ENCODE measurements at regions not wholly inside any gene's neighbourhood (a gene's known extent, or its start where the extent isn't known, plus 50 kb on each side); places are given as distances from the start of the nearest gene placed in this dataset.

GRCh38 chr13:111051041-111051725 lies 63.9 kb upstream of the ARHGEF7 start:
- DNase-seq (ENCODE audit: extremely low read depth, low read depth), result no peak
- TF ChIP-seq CTCF (IDR thresholded peaks at IDR 0.05; ENCODE audit: low read depth, low read length), result no peak

- TF ChIP-seq CTCF (IDR thresholded peaks at IDR 0.05; ENCODE audit: low read depth, low read length), result no peak
- DNase-seq (ENCODE audit: extremely low read depth, low read depth), result no peak
Measured at GRCh38 chr13:111050539-111050879, 64.6 kb upstream of the ARHGEF7 start.

GRCh38 chr13:111049791-111050538 lies 65.1 kb upstream of the ARHGEF7 start:
- no peak for DNase-seq (ENCODE audit: extremely low read depth, low read depth)
- TF ChIP-seq CTCF (IDR thresholded peaks at IDR 0.05; ENCODE audit: low read depth, low read length), result peak; percentile 55

- no peak for TF ChIP-seq CTCF (IDR thresholded peaks at IDR 0.05; ENCODE audit: low read depth, low read length)
- DNase-seq (ENCODE audit: extremely low read depth, low read depth), result no peak
Measured at GRCh38 chr13:111048387-111048786, 66.7 kb upstream of the ARHGEF7 start.

- TF ChIP-seq CTCF (IDR thresholded peaks at IDR 0.05; ENCODE audit: low read depth, low read length), result no peak
- DNase-seq (ENCODE audit: extremely low read depth, low read depth), result no peak
Measured at GRCh38 chr13:111047326-111047725, 67.8 kb upstream of the ARHGEF7 start.

- peak; percentile 40 for TF ChIP-seq CTCF (IDR thresholded peaks at IDR 0.05; ENCODE audit: low read depth, low read length)
- no peak for DNase-seq (ENCODE audit: extremely low read depth, low read depth)
Measured at GRCh38 chr13:111046590-111047141, 68.4 kb upstream of the ARHGEF7 start.

- no peak for TF ChIP-seq CTCF (IDR thresholded peaks at IDR 0.05; ENCODE audit: low read depth, low read length)
- DNase-seq (ENCODE audit: extremely low read depth, low read depth), result no peak
Measured at GRCh38 chr13:111045170-111045569, 69.9 kb upstream of the ARHGEF7 start.

Data from AG09319 (cell line).